Mesodermal cell (in vitro differentiated cells): ENCODE measurements at regions not wholly inside any gene's neighbourhood (a gene's known extent, or its start where the extent isn't known, plus 50 kb on each side); places are given as distances from the start of the nearest gene placed in this dataset.

Experiments used
- H3K27ac ChIP-seq: 2 replicates; pipeline ENCODE4 v1.7.0; 2013; ENCODE audit warnings: mild to moderate bottlenecking, low read depth, low read length, moderate library complexity; ENCODE audit not compliant: severe bottlenecking
- H3K36me3 ChIP-seq: 2 replicates; pipeline ENCODE4 v1.7.1; 2013; ENCODE audit warnings: mild to moderate bottlenecking, low read length, moderate library complexity; ENCODE audit not compliant: control insufficient read depth, insufficient read depth
- H3K4me1 ChIP-seq: one replicate; pipeline ENCODE4 v1.7.1; 2013; ENCODE audit warnings: mild to moderate bottlenecking, low read length; ENCODE audit not compliant: insufficient read depth, control insufficient read depth, poor library complexity, severe bottlenecking
- H3K4me3 ChIP-seq: 2 replicates; pipeline ENCODE4 v1.7.0; 2013; ENCODE audit warnings: low read length, control low read depth, mild to moderate bottlenecking; ENCODE audit not compliant: insufficient read depth, poor library complexity, severe bottlenecking; ENCODE audit errors: extremely low read depth
- H3K9me3 ChIP-seq: 2 replicates; pipeline ENCODE4 v1.7.1; 2013; ENCODE audit warnings: mild to moderate bottlenecking, low read length, moderate library complexity; ENCODE audit not compliant: control insufficient read depth
- WGBS, 2 experiments: methylation state at CpG; one replicate each; pipeline ENCODE4 v1.1.5; 2013; ENCODE audit warnings: missing lambda C conversion rate in 2 of 2; ENCODE audit not compliant: insufficient coverage in 2 of 2; 5-methylcytosine and 5-hydroxymethylcytosine counted together

- no peak overlapping the region for H3K27ac ChIP-seq
- H3K4me3 ChIP-seq = no peak overlapping the region
- peaks cover under 1% of the 10 kb centered on the region for H3K4me1 ChIP-seq
- H3K9me3 ChIP-seq = no peaks in the 10 kb centered on the region
- 83 to 92% methylated on average over 1 to 2 of the region's 5 CpGs for WGBS, 2 experiments
- H3K36me3 ChIP-seq = no peaks in the 10 kb centered on the region
Measured at GRCh38 chr1:213720032-213720431, 267.7 kb upstream of the PROX1 start.

- H3K4me3 ChIP-seq = no peak overlapping the region
Measured at GRCh38 chr1:213723187-213723586, 264.6 kb upstream of the PROX1 start.

GRCh38 chr1:213724640-213725536 lies 262.9 kb upstream of the PROX1 start:
- 77 to 86% methylated on average over 12 to 13 of the region's 14 CpGs for WGBS, 2 experiments

More at GRCh38 chr1:213723187-213723586, 264.6 kb upstream of the PROX1 start:
- no CpG with 5 or more reads among the region's 2 CpGs for WGBS, 2 experiments
- Histone ChIP-seq H3K27ac (no peak overlapping the region), H3K4me1 (peaks cover 4% of the 10 kb centered on the region), H3K9me3 (no peaks in the 10 kb centered on the region), H3K36me3 (no peaks in the 10 kb centered on the region)

GRCh38 chr1:213727853-213728592 lies 259.8 kb upstream of the PROX1 start:
- no peak overlapping the region for H3K4me3 ChIP-seq
- peaks cover 4% of the 10 kb centered on the region for H3K4me1 ChIP-seq
- no peak overlapping the region for H3K27ac ChIP-seq
- no peaks in the 10 kb centered on the region for H3K9me3 ChIP-seq
- 90 to 94% methylated on average over 19 to 20 of the region's 20 CpGs for WGBS, 2 experiments
- no peaks in the 10 kb centered on the region for H3K36me3 ChIP-seq

More at GRCh38 chr1:213724640-213725536, 262.9 kb upstream of the PROX1 start:
- H3K4me1 ChIP-seq = peaks cover 4% of the 10 kb centered on the region
- H3K4me3 ChIP-seq = no peak overlapping the region
- H3K36me3 ChIP-seq = no peaks in the 10 kb centered on the region
- H3K9me3 ChIP-seq = no peaks in the 10 kb centered on the region
- H3K27ac ChIP-seq = no peak overlapping the region

- H3K4me3 ChIP-seq = no peak overlapping the region
- WGBS, 2 experiments = 87 to 91% methylated on average over 8 to 11 of the region's 15 CpGs
- no peaks in the 10 kb centered on the region for H3K36me3 ChIP-seq
- no peaks in the 10 kb centered on the region for H3K9me3 ChIP-seq
- peaks cover 4% of the 10 kb centered on the region for H3K4me1 ChIP-seq
- no peak overlapping the region for H3K27ac ChIP-seq
Measured at GRCh38 chr1:213728593-213729536, 258.9 kb upstream of the PROX1 start.

GRCh38 chr1:213733705-213734104 lies 254.1 kb upstream of the PROX1 start:
- Histone ChIP-seq H3K4me1 (no peaks in the 10 kb centered on the region), H3K27ac (no peak overlapping the region), H3K36me3 (no peaks in the 10 kb centered on the region), H3K9me3 (no peaks in the 10 kb centered on the region), H3K4me3 (no peak overlapping the region)
- 100% methylated on average over 1 of the region's 1 CpG; no CpG with 5 or more reads in 1 of the 2 experiments for WGBS, 2 experiments

GRCh38 chr1:213737398-213738035 lies 250.3 kb upstream of the PROX1 start:
- Histone ChIP-seq H3K27ac (no peak overlapping the region), H3K36me3 (no peaks in the 10 kb centered on the region), H3K4me3 (no peak overlapping the region), H3K9me3 (no peaks in the 10 kb centered on the region), H3K4me1 (no peaks in the 10 kb centered on the region)
- 75 to 100% methylated on average over 1 of the region's 2 CpGs for WGBS, 2 experiments

- no peak overlapping the region for H3K4me3 ChIP-seq
- no peaks in the 10 kb centered on the region for H3K36me3 ChIP-seq
- H3K27ac ChIP-seq = no peak overlapping the region
- 40% methylated on average over 1 of the region's 2 CpGs; no CpG with 5 or more reads in 1 of the 2 experiments for WGBS, 2 experiments
- no peaks in the 10 kb centered on the region for H3K4me1 ChIP-seq
- no peaks in the 10 kb centered on the region for H3K9me3 ChIP-seq
Measured at GRCh38 chr1:213738658-213739057, 249.1 kb upstream of the PROX1 start.

- H3K9me3 ChIP-seq = no peaks in the 10 kb centered on the region
Measured at GRCh38 chr1:213742992-213743391, 244.8 kb upstream of the PROX1 start.

GRCh38 chr1:213744780-213745179 lies 243.0 kb upstream of the PROX1 start:
- Histone ChIP-seq H3K4me1 (no peaks in the 10 kb centered on the region), H3K27ac (no peak overlapping the region), H3K9me3 (no peaks in the 10 kb centered on the region), H3K4me3 (no peak overlapping the region), H3K36me3 (no peaks in the 10 kb centered on the region)
- WGBS, 2 experiments = 67 to 83% methylated on average over 1 to 2 of the region's 3 CpGs

More at GRCh38 chr1:213742992-213743391, 244.8 kb upstream of the PROX1 start:
- H3K27ac ChIP-seq = no peak overlapping the region
- no CpG with 5 or more reads among the region's 4 CpGs for WGBS, 2 experiments
- H3K36me3 ChIP-seq = no peaks in the 10 kb centered on the region
- no peak overlapping the region for H3K4me3 ChIP-seq
- no peaks in the 10 kb centered on the region for H3K4me1 ChIP-seq
